ENCODE measurements at regions not wholly inside any gene's neighbourhood (a gene's known extent, or its start where the extent isn't known, plus 50 kb on each side); places are given as distances from the start of the nearest gene placed in this dataset.

GRCh38 chrX:125926295-125926694, 239.8 kb downstream of the DCAF12L2 start:
- TF ChIP-seq CEBPB (tag; IDR thresholded peaks at IDR 0.05) (peak; percentile 58), CHAMP1 (IDR thresholded peaks at IDR 0.05) (no peak), ZNF217 (CRISPR knock-in tag; IDR thresholded peaks at IDR 0.05) (no peak), HES1 (IDR thresholded peaks at IDR 0.05; ENCODE audit: low read depth) (no peak), PHB (CRISPR knock-in tag; IDR thresholded peaks at IDR 0.05) (no peak), SRSF1 (IDR thresholded peaks at IDR 0.05; ENCODE audit: low read depth, low read length) (no peak), CEBPG (CRISPR knock-in tag; IDR thresholded peaks at IDR 0.05) (no peak), CEBPG (tag; conservative IDR thresholded peaks at IDR 0.05 in 1 of 2, IDR thresholded peaks at IDR 0.05 in 1 of 2) (peak in 1 of 2 experiments; percentile 95; a peak in 2 of 4 replicates), ELF1 (tag; IDR thresholded peaks at IDR 0.05) (no peak), ARID3A (IDR thresholded peaks at IDR 0.05; ENCODE audit: borderline replicate concordance, low read depth, low read length) (no peak)
- ChIA-PET POLR2A (no interaction called here), CTCF (ENCODE audit: low intra/inter-chr PET ratio) (no interaction called here)
- Histone ChIP-seq H3K79me2 (ENCODE audit: control insufficient read depth, insufficient read depth, low read length) (no peaks in the 10 kb centered on the region), H2AFZ (ENCODE audit: low read depth, low read length) (no peak overlapping the region), H3K36me3 (ENCODE audit: control insufficient read depth, insufficient read depth, low read length) (no peaks in the 10 kb centered on the region), H3K4me3 (no peak overlapping the region), H3K9me1 (ENCODE audit: control insufficient read depth, insufficient read depth, low read length) (no peaks in the 10 kb centered on the region), H3K9ac (ENCODE audit: insufficient read depth in 1 of 2, low read depth in 2 of 2, low read length in 2 of 2) (no peak overlapping the region), H4K20me1 (replicated peaks; ENCODE audit: control insufficient read depth, insufficient read depth, low read length) (no peaks in the 10 kb centered on the region), H3K27me3 (ENCODE audit: control insufficient read depth in 2 of 2, insufficient read depth in 2 of 2, low read length in 2 of 2) (no peaks in the 10 kb centered on the region), H3K27ac (ENCODE audit: extremely low read depth, low read depth, low read length) (no peak overlapping the region), H3K4me1 (replicated peaks in 1 of 2; ENCODE audit: control insufficient read depth in 2 of 2, insufficient read depth in 2 of 2, low read length in 2 of 2) (no peaks in the 10 kb centered on the region), H3K4me2 (ENCODE audit: insufficient read depth, low read length) (no peak overlapping the region), H3K9me3 (replicated peaks; ENCODE audit: control insufficient read depth, insufficient read depth, low read depth, low read length) (no peaks in the 10 kb centered on the region)
- intact Hi-C loops (cut with micrococcal nuclease) = no loop called here
- BruUV-seq (replicated peaks) = no TSS peak
- FAIRE-seq (no peak), ATAC-seq (no peak), DNase-seq (ENCODE audit: extremely low read depth in 1 of 4, low spot score in 3 of 4) (no peak)
- in situ Hi-C loops (cut with MboI) = no loop called here
- WGBS (ENCODE audit: insufficient coverage, low coverage, missing lambda C conversion rate) = 0% methylated on average over 4 of the region's 4 CpGs
